Spinal cord (tissue), 9 donors: ENCODE measurements at regions not wholly inside any gene's neighbourhood (a gene's known extent, or its start where the extent isn't known, plus 50 kb on each side); places are given as distances from the start of the nearest gene placed in this dataset.
A peak's percentile ranks its signal among the peaks of the same experiment; 100 is the strongest.
"Not testable (repeated sequence)": the region's sequence is repeated elsewhere in the genome, so short reads cannot be mapped to it uniquely, and the experiment has no call there.

Experiments used
- DNase-seq, 6 donors: peaks; one replicate each; pipeline versions ENCODE4 v3.0.0 to v3.0.0-alpha.2; 2013 to 2015; ENCODE audit warnings: low spot score in 6 of 6, low read depth in 4 of 6
- H3K27ac ChIP-seq: one replicate; pipeline ENCODE4 v1.5.1; 2013; ENCODE audit warnings: low read depth, low read length, control low read depth
- H3K27me3 ChIP-seq: one replicate; pipeline ENCODE4 v1.6.1; 2013; ENCODE audit warnings: low read length; ENCODE audit not compliant: control insufficient read depth, insufficient read depth
- H3K36me3 ChIP-seq: one replicate; pipeline ENCODE4 v1.6.1; 2013; ENCODE audit warnings: low read length; ENCODE audit not compliant: control insufficient read depth, insufficient read depth
- H3K4me1 ChIP-seq: one replicate; pipeline ENCODE4 v1.6.1; 2013; ENCODE audit warnings: low read length; ENCODE audit not compliant: control insufficient read depth, insufficient read depth
- H3K4me3 ChIP-seq: one replicate; pipeline ENCODE4 v1.5.1; 2013; ENCODE audit warnings: low read depth, low read length, control low read depth
- H3K9me3 ChIP-seq: one replicate; pipeline ENCODE4 v1.6.1; 2013; ENCODE audit warnings: low read length; ENCODE audit not compliant: control insufficient read depth, insufficient read depth
- WGBS: methylation state at CpG from one replicate; pipeline ENCODE4 v1.1.5; 2013; ENCODE audit warnings: missing lambda C conversion rate; ENCODE audit not compliant: insufficient coverage; 5-methylcytosine and 5-hydroxymethylcytosine counted together
- donor health status: healthy.

DNA sequence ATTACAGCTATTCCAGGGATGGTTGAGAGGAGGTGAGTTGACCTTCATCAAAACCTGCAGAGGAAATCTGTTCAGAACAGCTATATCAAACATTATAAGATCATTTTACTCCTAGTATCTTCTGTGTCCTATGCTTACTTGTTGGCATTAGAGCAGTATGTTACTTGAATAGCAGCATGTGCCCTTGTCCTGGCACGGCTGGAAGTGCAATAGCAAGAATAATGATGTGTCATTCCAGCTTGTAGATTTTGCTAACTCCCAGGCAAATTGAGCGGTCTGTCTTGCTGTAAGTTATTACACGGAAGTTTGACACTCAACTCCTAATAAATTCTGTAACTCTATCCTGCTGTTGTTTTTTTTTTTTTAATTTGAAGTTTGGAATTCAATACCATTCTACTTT is 385.5 kb downstream of the TENT5A start:
- Histone ChIP-seq H3K9me3 (no peaks in the 10 kb centered on the region), H3K27me3 (no peaks in the 10 kb centered on the region), H3K27ac (no peak overlapping the region), H3K36me3 (no peaks in the 10 kb centered on the region), H3K4me1 (no peaks in the 10 kb centered on the region), H3K4me3 (no peak overlapping the region)
- peak in 1 of 6 donors; percentile 26 for DNase-seq
- no CpG with 5 or more reads among the region's 3 CpGs for WGBS

DNA sequence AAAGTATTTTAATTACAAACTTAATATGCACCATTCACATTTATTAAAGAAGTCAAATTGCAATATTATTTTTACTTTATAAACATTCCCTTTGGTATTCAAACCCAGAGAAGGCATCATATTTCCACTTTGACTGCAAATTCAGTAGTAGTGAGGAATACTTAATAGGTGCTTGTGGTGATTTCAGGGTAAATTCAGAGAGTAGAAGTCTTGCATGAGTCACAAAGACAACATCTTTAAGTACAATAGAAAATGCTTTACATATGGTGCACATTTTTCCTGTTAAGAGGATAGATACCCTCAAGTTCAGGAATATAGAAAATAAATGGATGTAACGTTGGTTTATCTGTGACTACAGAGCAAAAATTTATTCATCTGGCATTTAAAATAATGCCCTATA is 390.2 kb downstream of the TENT5A start:
- no peaks in the 10 kb centered on the region for H3K9me3 ChIP-seq
- no peaks in the 10 kb centered on the region for H3K4me1 ChIP-seq
- WGBS = no CpG with 5 or more reads among the region's 1 CpG
- H3K27ac ChIP-seq = no peak overlapping the region
- H3K27me3 ChIP-seq = no peaks in the 10 kb centered on the region
- no peaks in the 10 kb centered on the region for H3K36me3 ChIP-seq
- no peak for DNase-seq
- H3K4me3 ChIP-seq = no peak overlapping the region

DNA sequence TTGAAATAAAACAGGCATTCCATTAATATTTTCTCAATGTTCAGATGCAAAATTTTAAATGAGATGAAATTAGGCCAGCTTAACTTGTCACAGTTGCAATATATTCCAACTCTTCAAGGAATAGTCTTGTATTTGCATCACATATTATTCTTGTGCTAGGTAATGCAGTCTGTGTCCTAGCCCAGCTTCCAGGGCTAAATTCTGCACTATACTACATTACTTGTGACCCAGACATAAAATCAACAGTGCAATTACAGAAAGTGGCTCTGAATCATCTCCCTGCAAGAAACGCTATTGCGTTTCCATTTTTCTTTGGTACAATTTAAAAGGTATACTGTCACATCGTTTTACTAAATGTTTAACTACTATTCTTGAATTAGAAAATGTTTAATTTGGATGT is 399.2 kb downstream of the TENT5A start:
- peak in 1 of 6 donors; percentile 37 for DNase-seq
- Histone ChIP-seq H3K27ac (no peak overlapping the region), H3K27me3 (no peaks in the 10 kb centered on the region), H3K9me3 (no peaks in the 10 kb centered on the region), H3K36me3 (no peaks in the 10 kb centered on the region), H3K4me3 (no peak overlapping the region), H3K4me1 (no peaks in the 10 kb centered on the region)
- no CpG with 5 or more reads among the region's 3 CpGs for WGBS

DNA sequence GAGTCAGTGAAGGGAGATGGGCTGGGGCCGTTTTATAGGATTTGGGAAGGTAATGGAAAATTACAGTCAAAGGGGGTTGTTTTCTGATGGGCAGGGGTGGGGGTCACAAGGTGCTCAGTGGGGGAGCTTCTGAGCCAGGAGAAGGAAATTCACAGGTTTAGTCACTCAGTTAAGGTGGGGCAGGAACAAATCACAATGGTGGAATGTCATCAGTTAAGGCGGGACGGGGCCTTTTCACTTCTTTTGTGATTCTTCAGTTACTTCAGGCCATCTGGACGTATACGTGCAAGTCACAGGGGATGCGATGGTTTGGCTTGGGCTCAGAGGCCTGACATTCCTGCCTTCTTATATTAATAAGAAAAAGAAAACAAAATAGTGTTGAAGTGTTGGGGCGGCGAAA is 408.5 kb downstream of the TENT5A start:
- H3K4me1 ChIP-seq, H3K27ac ChIP-seq, DNase-seq, H3K36me3 ChIP-seq, H3K4me3 ChIP-seq, H3K9me3 ChIP-seq, H3K27me3 ChIP-seq: not testable (repeated sequence)
- 75% methylated on average over 5 of the region's 8 CpGs for WGBS

DNA sequence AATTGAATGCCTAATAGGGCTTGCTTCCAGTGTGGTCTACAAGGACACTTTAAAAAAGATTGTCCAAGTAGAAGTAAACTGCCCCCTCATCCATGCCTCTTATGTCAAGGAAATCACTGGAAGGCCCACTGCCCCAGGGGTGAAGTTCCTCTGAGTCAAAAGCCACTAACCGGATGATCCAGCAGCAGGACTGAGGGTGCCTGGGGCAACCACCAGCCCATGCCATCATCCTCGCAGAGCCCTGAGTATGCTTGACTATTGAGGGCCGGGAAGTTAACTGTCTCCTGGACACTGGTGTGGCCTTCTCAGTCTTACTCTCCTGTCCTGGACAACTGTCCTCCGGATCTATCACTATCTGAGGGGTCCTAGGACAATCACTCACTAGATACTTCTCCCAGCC is 411.5 kb downstream of the TENT5A start:
- 92% methylated on average over 4 of the region's 4 CpGs for WGBS
- no peak overlapping the region for H3K4me3 ChIP-seq
- DNase-seq = no peak
- H3K9me3 ChIP-seq = no peaks in the 10 kb centered on the region
- no peaks in the 10 kb centered on the region for H3K36me3 ChIP-seq
- H3K27ac ChIP-seq = no peak overlapping the region
- no peaks in the 10 kb centered on the region for H3K27me3 ChIP-seq
- H3K4me1 ChIP-seq = no peaks in the 10 kb centered on the region

DNA sequence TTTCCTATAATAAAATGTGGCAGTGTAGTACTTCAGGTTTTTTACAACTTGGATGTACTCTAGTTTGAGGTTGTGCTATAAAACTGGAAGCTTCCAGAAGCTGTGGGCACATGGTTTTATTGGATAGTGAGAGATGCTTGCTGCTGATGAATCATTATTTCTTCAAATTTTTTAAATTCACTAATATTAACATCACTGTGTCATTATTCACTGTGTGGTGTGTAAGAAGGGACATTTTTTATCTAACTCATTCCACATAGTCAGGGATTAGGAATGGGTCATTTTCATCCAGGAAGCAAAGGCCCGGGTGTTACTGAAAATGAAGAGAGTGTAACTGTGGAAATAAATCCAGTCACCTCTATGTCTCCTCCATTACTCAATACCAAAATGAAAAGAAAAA is 421.0 kb downstream of the TENT5A start:
- H3K36me3 ChIP-seq = no peaks in the 10 kb centered on the region
- no peak overlapping the region for H3K27ac ChIP-seq
- H3K9me3 ChIP-seq = no peaks in the 10 kb centered on the region
- no peaks in the 10 kb centered on the region for H3K4me1 ChIP-seq
- peak in 1 of 6 donors; percentile 5 for DNase-seq
- H3K4me3 ChIP-seq = no peak overlapping the region
- no CpG with 5 or more reads among the region's 1 CpG for WGBS
- H3K27me3 ChIP-seq = no peaks in the 10 kb centered on the region

DNA sequence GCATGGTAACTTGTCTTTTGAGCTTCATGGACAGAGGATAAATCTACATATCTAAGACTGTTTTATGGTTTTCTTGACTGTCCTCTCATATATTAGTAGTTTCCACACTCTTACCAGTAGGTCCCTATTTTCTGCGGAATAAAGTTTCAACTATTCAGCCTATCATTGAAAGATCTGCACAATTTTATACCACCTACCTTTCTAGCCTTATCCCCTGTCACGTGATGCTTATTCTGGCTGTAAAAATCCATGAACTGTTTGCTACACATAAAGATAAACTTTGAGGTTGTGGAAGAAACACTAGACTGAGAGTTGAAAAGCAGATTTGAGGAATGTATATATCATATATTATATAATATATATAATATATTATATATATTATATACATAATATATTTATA is 423.8 kb downstream of the TENT5A start:
- Histone ChIP-seq H3K4me3 (no peak overlapping the region), H3K27ac (no peak overlapping the region), H3K9me3 (no peaks in the 10 kb centered on the region), H3K36me3 (no peaks in the 10 kb centered on the region), H3K27me3 (no peaks in the 10 kb centered on the region), H3K4me1 (no peaks in the 10 kb centered on the region)
- DNase-seq = no peak
- 100% methylated on average over 1 of the region's 2 CpGs for WGBS

DNA sequence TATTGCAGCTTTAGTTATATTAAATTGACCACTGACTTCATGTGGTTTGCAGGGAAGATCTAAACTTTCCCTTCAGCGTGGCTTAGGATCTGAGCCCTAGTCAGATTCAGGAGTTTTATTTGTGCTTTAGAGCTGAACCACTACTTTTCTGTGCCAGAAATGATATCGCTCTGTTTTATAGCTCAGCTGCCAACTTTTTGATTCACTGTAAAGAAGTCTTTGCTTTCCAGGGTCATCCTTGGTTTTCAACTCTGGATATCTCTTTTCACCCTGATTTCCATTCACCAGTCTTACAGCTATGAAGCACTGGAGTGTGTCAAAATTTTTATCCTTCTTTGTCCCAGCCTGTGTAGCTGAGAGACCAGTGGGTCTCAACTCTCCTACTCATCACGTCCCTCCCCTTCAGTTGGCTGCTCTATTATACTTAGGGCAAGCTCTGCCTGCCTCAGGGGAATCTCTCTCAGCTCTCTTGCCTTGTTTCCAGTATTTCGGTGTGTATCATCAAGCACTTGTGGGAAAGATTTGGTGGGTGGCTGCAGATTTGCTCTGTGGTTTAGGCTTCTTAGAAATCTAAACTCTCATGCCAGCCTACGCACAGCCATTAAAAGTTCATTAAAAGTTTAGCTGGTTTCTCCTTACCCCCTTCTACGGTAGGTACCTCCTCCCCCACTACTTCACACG is 425.5 kb downstream of the TENT5A start:
- Histone ChIP-seq H3K4me1 (no peaks in the 10 kb centered on the region), H3K4me3 (no peak overlapping the region), H3K27ac (no peak overlapping the region), H3K36me3 (no peaks in the 10 kb centered on the region), H3K27me3 (no peaks in the 10 kb centered on the region), H3K9me3 (no peaks in the 10 kb centered on the region)
- 79% methylated on average over 3 of the region's 7 CpGs for WGBS
- no peak for DNase-seq

DNA sequence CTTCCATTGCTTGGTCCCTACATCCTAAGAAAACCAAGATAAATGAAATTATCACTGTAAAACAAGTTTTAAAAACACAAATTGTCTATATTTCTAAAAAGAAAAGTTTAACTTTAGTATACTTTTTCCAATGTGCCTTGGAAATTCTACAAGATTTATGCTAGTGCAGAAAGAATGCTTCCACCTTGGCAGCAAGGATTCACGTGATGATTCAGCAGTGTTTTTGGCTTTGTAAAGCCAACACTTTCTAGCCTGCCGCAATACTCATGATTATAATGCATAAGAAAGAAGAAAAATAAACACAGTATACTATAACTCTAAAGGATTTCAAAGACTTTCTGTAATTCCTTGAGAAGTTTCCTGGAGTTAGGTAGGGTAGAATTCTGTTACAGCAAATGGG is 442.7 kb downstream of the TENT5A start:
- Histone ChIP-seq H3K4me1 (no peaks in the 10 kb centered on the region), H3K9me3 (peaks cover 6% of the 10 kb centered on the region), H3K36me3 (no peaks in the 10 kb centered on the region), H3K4me3 (no peak overlapping the region), H3K27me3 (no peaks in the 10 kb centered on the region), H3K27ac (no peak overlapping the region)
- WGBS = no CpG with 5 or more reads among the region's 2 CpGs
- no peak for DNase-seq

DNA sequence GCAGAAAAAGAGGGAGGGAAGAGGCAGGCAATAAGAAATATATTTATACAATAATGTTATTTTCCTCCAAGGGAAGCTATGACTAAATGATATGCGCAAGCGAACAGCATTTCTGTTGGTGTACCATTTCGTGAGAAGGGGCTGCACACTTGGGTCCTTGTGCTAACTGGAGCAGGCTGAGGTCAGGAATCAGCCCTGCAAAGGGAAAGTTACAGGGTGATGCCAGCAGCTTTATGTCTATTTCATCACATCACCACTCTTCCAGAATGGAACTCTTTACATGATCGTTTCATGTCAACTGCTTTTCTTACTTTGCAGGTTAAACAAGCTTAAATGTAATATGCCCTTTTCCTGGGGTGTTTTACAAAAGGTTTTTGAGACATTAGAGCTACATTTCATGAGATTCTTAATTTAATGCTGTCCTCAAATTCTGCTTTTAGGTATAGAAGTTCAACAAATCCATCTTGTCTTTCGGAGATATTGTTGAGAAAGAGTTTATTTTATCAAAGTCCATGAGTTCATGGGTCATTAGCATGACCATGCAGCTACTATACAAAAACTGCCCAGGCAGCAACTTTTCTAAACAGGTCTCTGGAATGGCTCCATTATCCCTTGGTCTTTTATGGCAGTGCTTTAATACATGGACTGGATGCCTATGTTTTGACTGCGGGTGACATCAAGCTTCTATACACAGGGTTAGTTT is 443.8 kb downstream of the TENT5A start:
- H3K9me3 ChIP-seq = peaks cover 2% of the 10 kb centered on the region
- no peak overlapping the region for H3K27ac ChIP-seq
- WGBS = 78% methylated on average over 3 of the region's 6 CpGs
- no peak overlapping the region for H3K4me3 ChIP-seq
- H3K27me3 ChIP-seq = no peaks in the 10 kb centered on the region
- no peaks in the 10 kb centered on the region for H3K4me1 ChIP-seq
- no peaks in the 10 kb centered on the region for H3K36me3 ChIP-seq
- DNase-seq = no peak
